ENCODE measurements at regions not wholly inside any gene's neighbourhood (a gene's known extent, or its start where the extent isn't known, plus 50 kb on each side); places are given as distances from the start of the nearest gene placed in this dataset.

DNA sequence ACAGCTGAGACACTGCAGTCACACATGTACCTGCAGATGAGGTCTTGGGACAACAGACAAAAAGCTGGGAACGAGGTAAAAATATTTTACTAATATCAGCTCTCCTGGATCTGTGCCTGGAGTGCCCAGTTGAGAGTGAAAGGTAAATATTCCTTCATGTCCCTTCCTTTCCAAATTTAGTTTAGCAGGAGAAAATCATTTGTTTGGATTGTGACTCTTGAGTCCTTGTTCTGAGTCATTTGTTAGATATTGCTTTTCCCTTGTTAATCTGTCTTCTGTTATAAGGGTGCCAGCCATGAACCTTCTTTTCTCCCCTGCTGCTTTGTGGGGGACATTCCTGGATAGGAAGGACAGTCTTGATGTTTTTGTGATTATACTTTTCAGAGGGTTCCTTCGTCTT lies 329.2 kb downstream of the DSC3 start:
- H3K4me3 Mint-ChIP-seq (ENCODE audit: unreplicated experiment): no peak overlapping the region
- H3K4me3 ChIP-seq (ENCODE audit: low read depth, low read length): no peak overlapping the region
- H3K36me3 ChIP-seq (ENCODE audit: control insufficient read depth, insufficient read depth, low read length): no peaks in the 10 kb centered on the region
- no peaks in the 10 kb centered on the region for H3K27me3 ChIP-seq (replicated peaks; ENCODE audit: control insufficient read depth, insufficient read depth, low read length)
- no peaks in the 10 kb centered on the region for H3K36me3 Mint-ChIP-seq (ENCODE audit: insufficient read depth, unreplicated experiment)
- DNase-seq: no peak
- no peaks in the 10 kb centered on the region for H3K4me1 Mint-ChIP-seq (ENCODE audit: low read depth, unreplicated experiment)
- POLR2A ChIA-PET: no interaction called here
- no peaks in the 10 kb centered on the region for H3K9me3 Mint-ChIP-seq (ENCODE audit: unreplicated experiment)
- H3K27ac Mint-ChIP-seq (ENCODE audit: unreplicated experiment): no peak overlapping the region
- no peaks in the 10 kb centered on the region for H3K9me3 ChIP-seq
- no peaks in the 10 kb centered on the region for H3K27me3 Mint-ChIP-seq (ENCODE audit: insufficient read depth, unreplicated experiment)
- CTCF ChIA-PET: no interaction called here
- BruUV-seq (replicated peaks): no TSS peak
- intact Hi-C loops (cut with micrococcal nuclease; ENCODE audit: unreplicated experiment): no loop called here
- TF ChIP-seq, protein P1, sequence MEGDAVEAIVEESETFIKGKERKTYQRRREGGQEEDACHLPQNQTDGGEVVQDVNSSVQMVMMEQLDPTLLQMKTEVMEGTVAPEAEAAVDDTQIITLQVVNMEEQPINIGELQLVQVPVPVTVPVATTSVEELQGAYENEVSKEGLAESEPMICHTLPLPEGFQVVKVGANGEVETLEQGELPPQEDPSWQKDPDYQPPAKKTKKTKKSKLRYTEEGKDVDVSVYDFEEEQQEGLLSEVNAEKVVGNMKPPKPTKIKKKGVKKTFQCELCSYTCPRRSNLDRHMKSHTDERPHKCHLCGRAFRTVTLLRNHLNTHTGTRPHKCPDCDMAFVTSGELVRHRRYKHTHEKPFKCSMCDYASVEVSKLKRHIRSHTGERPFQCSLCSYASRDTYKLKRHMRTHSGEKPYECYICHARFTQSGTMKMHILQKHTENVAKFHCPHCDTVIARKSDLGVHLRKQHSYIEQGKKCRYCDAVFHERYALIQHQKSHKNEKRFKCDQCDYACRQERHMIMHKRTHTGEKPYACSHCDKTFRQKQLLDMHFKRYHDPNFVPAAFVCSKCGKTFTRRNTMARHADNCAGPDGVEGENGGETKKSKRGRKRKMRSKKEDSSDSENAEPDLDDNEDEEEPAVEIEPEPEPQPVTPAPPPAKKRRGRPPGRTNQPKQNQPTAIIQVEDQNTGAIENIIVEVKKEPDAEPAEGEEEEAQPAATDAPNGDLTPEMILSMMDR (IDR thresholded peaks at IDR 0.05; ENCODE audit: insufficient read depth in 1 of 2, low read depth in 1 of 2, low read length in 1 of 2, severe bottlenecking in 1 of 2, unreplicated experiment in 1 of 2): no peak
- no peaks in the 10 kb centered on the region for H3K4me1 ChIP-seq

DNA sequence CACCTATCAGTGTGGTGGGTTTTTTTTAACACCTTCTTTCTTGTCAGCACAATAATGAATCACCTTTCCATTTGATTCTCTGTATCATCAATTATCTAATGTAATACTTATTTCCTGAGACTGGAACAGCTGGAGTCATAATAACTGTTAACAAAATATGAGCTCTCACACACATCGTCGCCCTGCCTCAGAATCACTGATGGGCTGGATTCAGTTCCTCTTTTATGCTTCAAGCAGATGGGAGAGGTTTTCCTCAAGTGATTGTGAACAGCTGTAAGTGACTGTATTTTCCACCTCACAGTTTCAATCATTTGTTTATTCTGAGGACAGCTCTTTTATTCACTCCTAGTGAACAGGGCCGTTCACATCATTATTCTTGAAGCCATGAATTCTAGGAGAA lies 330.2 kb downstream of the DSC3 start:
- ChIA-PET POLR2A (no interaction called here), CTCF (no interaction called here)
- no peak overlapping the region for H3K27ac Mint-ChIP-seq (ENCODE audit: unreplicated experiment)
- no peak for DNase-seq
- H3K9me3 Mint-ChIP-seq (ENCODE audit: unreplicated experiment): no peaks in the 10 kb centered on the region
- H3K4me3 Mint-ChIP-seq (ENCODE audit: unreplicated experiment): no peak overlapping the region
- Histone ChIP-seq H3K9me3 (no peaks in the 10 kb centered on the region), H3K4me3 (ENCODE audit: low read depth, low read length) (no peak overlapping the region), H3K27me3 (replicated peaks; ENCODE audit: control insufficient read depth, insufficient read depth, low read length) (no peaks in the 10 kb centered on the region), H3K4me1 (no peaks in the 10 kb centered on the region), H3K36me3 (ENCODE audit: control insufficient read depth, insufficient read depth, low read length) (no peaks in the 10 kb centered on the region)
- H3K4me1 Mint-ChIP-seq (ENCODE audit: low read depth, unreplicated experiment): no peaks in the 10 kb centered on the region
- no peaks in the 10 kb centered on the region for H3K27me3 Mint-ChIP-seq (ENCODE audit: insufficient read depth, unreplicated experiment)
- H3K36me3 Mint-ChIP-seq (ENCODE audit: insufficient read depth, unreplicated experiment): no peaks in the 10 kb centered on the region
- intact Hi-C loops (cut with micrococcal nuclease; ENCODE audit: unreplicated experiment): no loop called here
- no TSS peak for BruUV-seq (replicated peaks)
- TF ChIP-seq, protein P1 (IDR thresholded peaks at IDR 0.05; ENCODE audit: insufficient read depth in 1 of 2, low read depth in 1 of 2, low read length in 1 of 2, severe bottlenecking in 1 of 2, unreplicated experiment in 1 of 2): no peak

DNA sequence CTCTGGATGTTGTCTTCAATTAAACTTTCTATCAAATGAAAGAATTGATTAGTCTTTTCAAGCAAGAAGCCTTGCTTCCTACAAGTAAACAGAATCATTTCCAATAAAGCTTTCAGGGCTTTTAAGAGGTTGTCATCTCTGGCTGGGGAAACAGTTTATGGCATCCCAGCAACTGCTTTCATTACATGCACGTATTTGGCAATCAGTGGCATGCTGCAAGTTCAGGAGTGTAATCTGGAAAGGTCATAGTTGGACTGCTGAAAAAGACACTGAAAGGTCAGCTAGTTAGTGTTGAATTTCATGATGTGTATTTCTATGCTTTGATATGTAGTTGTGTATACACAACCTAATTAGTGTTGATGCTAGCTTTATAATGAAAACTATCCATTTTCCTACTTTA lies 332.9 kb downstream of the DSC3 start:
- BruUV-seq (replicated peaks): no TSS peak
- Mint-ChIP-seq H3K27ac (ENCODE audit: unreplicated experiment) (no peak overlapping the region), H3K27me3 (ENCODE audit: insufficient read depth, unreplicated experiment) (no peaks in the 10 kb centered on the region), H3K4me3 (ENCODE audit: unreplicated experiment) (no peak overlapping the region), H3K36me3 (ENCODE audit: insufficient read depth, unreplicated experiment) (no peaks in the 10 kb centered on the region), H3K4me1 (ENCODE audit: low read depth, unreplicated experiment) (no peaks in the 10 kb centered on the region), H3K9me3 (ENCODE audit: unreplicated experiment) (no peaks in the 10 kb centered on the region)
- Histone ChIP-seq H3K4me1 (no peaks in the 10 kb centered on the region), H3K36me3 (ENCODE audit: control insufficient read depth, insufficient read depth, low read length) (no peaks in the 10 kb centered on the region), H3K27me3 (replicated peaks; ENCODE audit: control insufficient read depth, insufficient read depth, low read length) (no peaks in the 10 kb centered on the region), H3K4me3 (ENCODE audit: low read depth, low read length) (no peak overlapping the region), H3K9me3 (no peaks in the 10 kb centered on the region)
- TF ChIP-seq, protein P1 (IDR thresholded peaks at IDR 0.05; ENCODE audit: insufficient read depth in 1 of 2, low read depth in 1 of 2, low read length in 1 of 2, severe bottlenecking in 1 of 2, unreplicated experiment in 1 of 2): no peak
- intact Hi-C loops (cut with micrococcal nuclease; ENCODE audit: unreplicated experiment): no loop called here
- ChIA-PET CTCF (no interaction called here), POLR2A (no interaction called here)
- no peak for DNase-seq
